HL-60 (cell line): ENCODE measurements at regions not wholly inside any gene's neighbourhood (a gene's known extent, or its start where the extent isn't known, plus 50 kb on each side); places are given as distances from the start of the nearest gene placed in this dataset.

ENCODE experiments used
- GABPA ChIP-seq: IDR thresholded peaks from 2 replicates; pipeline ENCODE4 v1.6.1; 2012; ENCODE audit warnings: low read depth
- POLR2AphosphoS5 ChIP-seq: IDR thresholded peaks from 2 replicates; pipeline ENCODE4 v1.6.1; 2012; ENCODE audit warnings: low read depth
- SPI1 ChIP-seq: IDR thresholded peaks from 2 replicates; pipeline ENCODE4 v1.6.1; 2012; ENCODE audit warnings: low read depth, mild to moderate bottlenecking, borderline replicate concordance
- TF ChIP-seq, protein P1 (sequence below): IDR thresholded peaks from one replicate; pipeline ENCODE4 v1.5.1; 2011; ENCODE audit warnings: low read length, control low read depth, inconsistent platforms; ENCODE audit not compliant: insufficient read depth
- TF ChIP-seq, protein P2 (sequence below): IDR thresholded peaks from 2 replicates; pipeline ENCODE4 v1.6.1; 2012; ENCODE audit warnings: low read depth; ENCODE audit not compliant: insufficient replicate concordance

DNA sequence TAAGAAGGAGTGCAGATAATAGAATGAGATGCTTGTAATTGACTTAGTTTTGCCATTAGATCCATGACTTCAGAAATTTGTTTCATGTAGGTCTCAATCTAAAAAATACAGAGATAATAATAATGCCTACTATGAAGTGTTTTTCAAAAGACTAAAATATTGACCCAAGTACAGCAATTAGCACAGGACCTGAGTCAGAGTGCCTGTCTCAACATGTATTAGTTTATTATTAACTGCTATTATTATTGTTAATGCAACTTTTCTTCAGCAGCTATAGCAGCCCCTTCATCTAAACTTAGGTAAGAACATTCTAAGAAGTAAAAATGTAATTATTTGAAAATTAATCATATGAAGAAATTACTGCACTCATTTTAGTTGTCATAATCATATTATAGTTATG is 82.9 kb upstream of the HGF start:
- TF ChIP-seq, protein P1, sequence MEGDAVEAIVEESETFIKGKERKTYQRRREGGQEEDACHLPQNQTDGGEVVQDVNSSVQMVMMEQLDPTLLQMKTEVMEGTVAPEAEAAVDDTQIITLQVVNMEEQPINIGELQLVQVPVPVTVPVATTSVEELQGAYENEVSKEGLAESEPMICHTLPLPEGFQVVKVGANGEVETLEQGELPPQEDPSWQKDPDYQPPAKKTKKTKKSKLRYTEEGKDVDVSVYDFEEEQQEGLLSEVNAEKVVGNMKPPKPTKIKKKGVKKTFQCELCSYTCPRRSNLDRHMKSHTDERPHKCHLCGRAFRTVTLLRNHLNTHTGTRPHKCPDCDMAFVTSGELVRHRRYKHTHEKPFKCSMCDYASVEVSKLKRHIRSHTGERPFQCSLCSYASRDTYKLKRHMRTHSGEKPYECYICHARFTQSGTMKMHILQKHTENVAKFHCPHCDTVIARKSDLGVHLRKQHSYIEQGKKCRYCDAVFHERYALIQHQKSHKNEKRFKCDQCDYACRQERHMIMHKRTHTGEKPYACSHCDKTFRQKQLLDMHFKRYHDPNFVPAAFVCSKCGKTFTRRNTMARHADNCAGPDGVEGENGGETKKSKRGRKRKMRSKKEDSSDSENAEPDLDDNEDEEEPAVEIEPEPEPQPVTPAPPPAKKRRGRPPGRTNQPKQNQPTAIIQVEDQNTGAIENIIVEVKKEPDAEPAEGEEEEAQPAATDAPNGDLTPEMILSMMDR = no peak
- TF ChIP-seq, protein P2, sequence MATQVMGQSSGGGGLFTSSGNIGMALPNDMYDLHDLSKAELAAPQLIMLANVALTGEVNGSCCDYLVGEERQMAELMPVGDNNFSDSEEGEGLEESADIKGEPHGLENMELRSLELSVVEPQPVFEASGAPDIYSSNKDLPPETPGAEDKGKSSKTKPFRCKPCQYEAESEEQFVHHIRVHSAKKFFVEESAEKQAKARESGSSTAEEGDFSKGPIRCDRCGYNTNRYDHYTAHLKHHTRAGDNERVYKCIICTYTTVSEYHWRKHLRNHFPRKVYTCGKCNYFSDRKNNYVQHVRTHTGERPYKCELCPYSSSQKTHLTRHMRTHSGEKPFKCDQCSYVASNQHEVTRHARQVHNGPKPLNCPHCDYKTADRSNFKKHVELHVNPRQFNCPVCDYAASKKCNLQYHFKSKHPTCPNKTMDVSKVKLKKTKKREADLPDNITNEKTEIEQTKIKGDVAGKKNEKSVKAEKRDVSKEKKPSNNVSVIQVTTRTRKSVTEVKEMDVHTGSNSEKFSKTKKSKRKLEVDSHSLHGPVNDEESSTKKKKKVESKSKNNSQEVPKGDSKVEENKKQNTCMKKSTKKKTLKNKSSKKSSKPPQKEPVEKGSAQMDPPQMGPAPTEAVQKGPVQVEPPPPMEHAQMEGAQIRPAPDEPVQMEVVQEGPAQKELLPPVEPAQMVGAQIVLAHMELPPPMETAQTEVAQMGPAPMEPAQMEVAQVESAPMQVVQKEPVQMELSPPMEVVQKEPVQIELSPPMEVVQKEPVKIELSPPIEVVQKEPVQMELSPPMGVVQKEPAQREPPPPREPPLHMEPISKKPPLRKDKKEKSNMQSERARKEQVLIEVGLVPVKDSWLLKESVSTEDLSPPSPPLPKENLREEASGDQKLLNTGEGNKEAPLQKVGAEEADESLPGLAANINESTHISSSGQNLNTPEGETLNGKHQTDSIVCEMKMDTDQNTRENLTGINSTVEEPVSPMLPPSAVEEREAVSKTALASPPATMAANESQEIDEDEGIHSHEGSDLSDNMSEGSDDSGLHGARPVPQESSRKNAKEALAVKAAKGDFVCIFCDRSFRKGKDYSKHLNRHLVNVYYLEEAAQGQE = no peak
- no peak for TF ChIP-seq GABPA
- TF ChIP-seq SPI1 = no peak
- no peak for TF ChIP-seq POLR2AphosphoS5
